ENCODE measurements at regions not wholly inside any gene's neighbourhood (a gene's known extent, or its start where the extent isn't known, plus 50 kb on each side); places are given as distances from the start of the nearest gene placed in this dataset.
A peak's percentile ranks its signal among the peaks of the same experiment; 100 is the strongest.

- DNase-seq = no peak
- TF ChIP-seq CTCF (IDR thresholded peaks at IDR 0.05) = no peak
- H3K9me3 Mint-ChIP-seq = no peaks in the 10 kb centered on the region
- H3K4me3 Mint-ChIP-seq = no peak overlapping the region
- no peaks in the 10 kb centered on the region for H3K36me3 Mint-ChIP-seq (ENCODE audit: low read depth)
- H3K27ac Mint-ChIP-seq = peak overlapping the region; percentile 98
- H3K27me3 Mint-ChIP-seq (ENCODE audit: low read depth, poor library complexity) = peaks cover 7% of the 10 kb centered on the region
- H3K4me1 Mint-ChIP-seq = peaks cover 100% of the 10 kb centered on the region
Measured at GRCh38 chr2:120896126-120896525, 160.5 kb downstream of the GLI2 start.

- peak overlapping the region; percentile 3 for H3K4me3 Mint-ChIP-seq
- no peaks in the 10 kb centered on the region for H3K9me3 Mint-ChIP-seq
- no peak for DNase-seq
- no peak for TF ChIP-seq CTCF (IDR thresholded peaks at IDR 0.05)
- peaks cover 7% of the 10 kb centered on the region for H3K27me3 Mint-ChIP-seq (ENCODE audit: low read depth, poor library complexity)
- no peak overlapping the region for H3K27ac Mint-ChIP-seq
- H3K4me1 Mint-ChIP-seq = peaks cover 100% of the 10 kb centered on the region
- H3K36me3 Mint-ChIP-seq (ENCODE audit: low read depth) = no peaks in the 10 kb centered on the region
Measured at GRCh38 chr2:120896901-120897300, 161.2 kb downstream of the GLI2 start.

GRCh38 chr2:120897399-120897798 lies 161.7 kb downstream of the GLI2 start:
- H3K27ac Mint-ChIP-seq = no peak overlapping the region
- peaks cover 100% of the 10 kb centered on the region for H3K4me1 Mint-ChIP-seq
- peaks cover 4% of the 10 kb centered on the region for H3K27me3 Mint-ChIP-seq (ENCODE audit: low read depth, poor library complexity)
- no peaks in the 10 kb centered on the region for H3K9me3 Mint-ChIP-seq
- no peak for DNase-seq
- no peak for TF ChIP-seq CTCF (IDR thresholded peaks at IDR 0.05)
- no peaks in the 10 kb centered on the region for H3K36me3 Mint-ChIP-seq (ENCODE audit: low read depth)
- H3K4me3 Mint-ChIP-seq = no peak overlapping the region

GRCh38 chr2:120898496-120898895 lies 162.8 kb downstream of the GLI2 start:
- Mint-ChIP-seq H3K27me3 (ENCODE audit: low read depth, poor library complexity) (peaks cover 4% of the 10 kb centered on the region), H3K4me1 (peaks cover 100% of the 10 kb centered on the region), H3K9me3 (no peaks in the 10 kb centered on the region), H3K27ac (no peak overlapping the region), H3K4me3 (no peak overlapping the region), H3K36me3 (ENCODE audit: low read depth) (no peaks in the 10 kb centered on the region)
- no peak for DNase-seq
- no peak for TF ChIP-seq CTCF (IDR thresholded peaks at IDR 0.05)

- Mint-ChIP-seq H3K36me3 (ENCODE audit: low read depth) (no peaks in the 10 kb centered on the region), H3K27ac (peak overlapping the region; percentile 74), H3K4me1 (peaks cover 100% of the 10 kb centered on the region), H3K27me3 (ENCODE audit: low read depth, poor library complexity) (peaks cover 4% of the 10 kb centered on the region), H3K9me3 (no peaks in the 10 kb centered on the region), H3K4me3 (no peak overlapping the region)
- TF ChIP-seq CTCF (IDR thresholded peaks at IDR 0.05) = no peak
- DNase-seq = no peak
Measured at GRCh38 chr2:120898961-120899750, 163.5 kb downstream of the GLI2 start.

- Mint-ChIP-seq H3K27me3 (ENCODE audit: low read depth, poor library complexity) (peaks cover 4% of the 10 kb centered on the region), H3K4me1 (peaks cover 100% of the 10 kb centered on the region), H3K9me3 (no peaks in the 10 kb centered on the region), H3K4me3 (no peak overlapping the region), H3K27ac (peak overlapping the region; percentile 74), H3K36me3 (ENCODE audit: low read depth) (no peaks in the 10 kb centered on the region)
- no peak for TF ChIP-seq CTCF (IDR thresholded peaks at IDR 0.05)
- no peak for DNase-seq
Measured at GRCh38 chr2:120899771-120900170, 164.1 kb downstream of the GLI2 start.
